H1 (cell line): ENCODE measurements at regions not wholly inside any gene's neighbourhood (a gene's known extent, or its start where the extent isn't known, plus 50 kb on each side); places are given as distances from the start of the nearest gene placed in this dataset.

ENCODE experiments used
- CHD7 ChIP-seq: fragments of 300-600 bp; sonication (generic); IDR thresholded peaks from 2 replicates; pipeline ENCODE4 v1.7.1; 2012; ENCODE audit warnings: low read length, moderate library complexity, mild to moderate bottlenecking, inconsistent platforms; ENCODE audit not compliant: insufficient replicate concordance
- EP300 ChIP-seq, 2 experiments: IDR thresholded peaks; 1 replicate in 1 of 2; 2 replicates in 1 of 2; pipeline ENCODE4 v1.6.1; 2011 to 2012; ENCODE audit warnings: low read depth in 2 of 2, low read length in 2 of 2, mild to moderate bottlenecking in 2 of 2, borderline replicate concordance in 1 of 2, inconsistent platforms in 1 of 2, moderate library complexity in 1 of 2
- JUN ChIP-seq: IDR thresholded peaks from 2 replicates; pipeline ENCODE4 v1.6.1; 2011; ENCODE audit warnings: low read depth, mild to moderate bottlenecking, improper control_type of control experiment, low read length
- PHF8 ChIP-seq: fragments of 200-600 bp; sonication (generic); conservative IDR thresholded peaks from 2 replicates; pipeline ENCODE4 v1.7.1; 2012; ENCODE audit warnings: low read depth, mild to moderate bottlenecking, inconsistent platforms, low read length, moderate library complexity
- SIN3A ChIP-seq, 2 experiments: IDR thresholded peaks in 1 of 2; conservative IDR thresholded peaks in 1 of 2; 2 replicates each; pipeline ENCODE4 v1.6.1; 2011 to 2012; ENCODE audit warnings: low read length in 2 of 2, improper control_type of control experiment in 1 of 2, low read depth in 1 of 2, mild to moderate bottlenecking in 1 of 2

- TF ChIP-seq CHD7 (no peak), JUN (no peak), PHF8 (no peak), SIN3A (conservative IDR thresholded peaks at IDR 0.05 in 1 of 2, IDR thresholded peaks at IDR 0.05 in 1 of 2; ENCODE audit: low read depth in 1 of 2, low read length in 2 of 2) (no peak), EP300 (IDR thresholded peaks at IDR 0.05; ENCODE audit: borderline replicate concordance in 1 of 2, low read depth in 2 of 2, low read length in 2 of 2) (no peak)
These were observed 149.3 kb upstream of the HNRNPA3 start (continued) for GRCh38 chr2:177063331-177063730.
